ENCODE measurements at regions not wholly inside any gene's neighbourhood (a gene's known extent, or its start where the extent isn't known, plus 50 kb on each side); places are given as distances from the start of the nearest gene placed in this dataset.
"Not testable (repeated sequence)": the region's sequence is repeated elsewhere in the genome, so short reads cannot be mapped to it uniquely, and the experiment has no call there.

DNA sequence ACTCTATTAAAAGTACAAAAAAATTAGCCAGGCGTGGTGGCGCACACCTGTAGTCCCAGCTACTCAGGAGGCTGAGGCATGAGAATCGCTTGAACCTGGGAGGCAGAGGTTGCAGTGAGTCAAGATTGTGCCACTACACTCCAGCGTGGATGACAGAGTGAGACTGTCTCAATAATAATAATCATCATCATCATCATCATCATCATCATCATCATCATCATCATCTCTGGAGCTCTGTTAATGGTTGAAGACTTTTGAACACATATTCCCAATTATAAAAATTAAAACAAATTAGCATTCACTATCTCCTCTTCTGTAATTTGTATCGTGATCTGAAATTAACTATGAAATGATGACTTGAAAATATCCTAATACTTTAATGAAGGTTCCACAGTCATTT, 327.8 kb upstream of the TANK start:
- not testable (repeated sequence) for H3K36me3 ChIP-seq (ENCODE audit: control insufficient read depth, insufficient read depth, low read length); H3K4me3 ChIP-seq (ENCODE audit: low read length); DNase-seq; H3K27me3 ChIP-seq (ENCODE audit: control insufficient read depth, insufficient read depth, low read length); H3K9me3 ChIP-seq (ENCODE audit: control insufficient read depth, low read depth, low read length); H3K4me1 ChIP-seq (ENCODE audit: control insufficient read depth, insufficient read depth, low read length); H3K27ac ChIP-seq (ENCODE audit: low read length)
- 100% methylated on average over 1 of the region's 5 CpGs for WGBS (ENCODE audit: insufficient coverage, low lambda C conversion rate)

DNA sequence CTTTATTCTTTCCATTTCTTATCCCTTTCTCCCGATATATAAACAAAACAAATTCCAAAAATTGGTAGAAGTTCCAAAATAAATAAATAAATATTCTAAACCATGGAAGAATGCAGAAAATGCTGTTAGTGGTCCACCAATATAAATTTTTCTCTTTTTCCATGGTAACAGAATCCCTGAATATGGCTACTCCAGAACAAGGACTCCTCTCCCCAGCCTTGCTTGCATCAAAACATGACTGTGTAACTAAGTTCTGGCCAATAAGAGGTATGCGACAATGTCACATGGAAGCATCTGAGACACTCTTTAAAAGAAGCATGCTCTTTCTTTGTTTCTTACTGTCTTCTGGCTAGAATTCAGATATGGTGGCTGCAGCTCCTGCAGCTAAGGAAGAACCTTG, 325.1 kb upstream of the TANK start:
- no peaks in the 10 kb centered on the region for H3K27me3 ChIP-seq (ENCODE audit: control insufficient read depth, insufficient read depth, low read length)
- no peak overlapping the region for H3K27ac ChIP-seq (ENCODE audit: low read length)
- no peaks in the 10 kb centered on the region for H3K4me1 ChIP-seq (ENCODE audit: control insufficient read depth, insufficient read depth, low read length)
- no peak overlapping the region for H3K4me3 ChIP-seq (ENCODE audit: low read length)
- no peak for DNase-seq
- H3K9me3 ChIP-seq (ENCODE audit: control insufficient read depth, low read depth, low read length) = no peaks in the 10 kb centered on the region
- no peaks in the 10 kb centered on the region for H3K36me3 ChIP-seq (ENCODE audit: control insufficient read depth, insufficient read depth, low read length)
- WGBS (ENCODE audit: insufficient coverage, low lambda C conversion rate) = 31% methylated on average over 1 of the region's 2 CpGs

DNA sequence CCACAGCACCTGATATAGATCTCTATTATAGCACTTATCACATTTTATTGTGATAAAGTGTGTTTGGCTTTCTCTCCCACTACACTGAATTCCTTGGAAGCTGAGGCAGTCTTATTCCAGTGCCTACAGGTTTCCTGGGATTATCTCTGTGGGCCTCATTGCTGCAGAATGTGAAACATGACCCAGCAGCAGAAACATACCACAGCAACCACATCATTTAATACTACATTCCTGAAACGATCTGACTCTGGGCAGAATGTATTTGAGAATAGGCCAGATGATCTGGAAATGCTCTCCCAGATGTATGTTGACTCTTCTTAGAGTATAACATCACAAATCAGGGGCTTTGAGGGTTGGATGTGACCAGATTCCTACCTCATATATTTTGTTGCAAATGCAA, 323.5 kb upstream of the TANK start:
- H3K4me3 ChIP-seq (ENCODE audit: low read length) = no peak overlapping the region
- DNase-seq = peak; percentile 14 to 23
- H3K4me1 ChIP-seq (ENCODE audit: control insufficient read depth, insufficient read depth, low read length) = no peaks in the 10 kb centered on the region
- H3K27ac ChIP-seq (ENCODE audit: low read length) = peak overlapping the region; percentile 31
- H3K9me3 ChIP-seq (ENCODE audit: control insufficient read depth, low read depth, low read length) = no peaks in the 10 kb centered on the region
- no peaks in the 10 kb centered on the region for H3K27me3 ChIP-seq (ENCODE audit: control insufficient read depth, insufficient read depth, low read length)
- no CpG with 5 or more reads among the region's 1 CpG for WGBS (ENCODE audit: insufficient coverage, low lambda C conversion rate)
- no peaks in the 10 kb centered on the region for H3K36me3 ChIP-seq (ENCODE audit: control insufficient read depth, insufficient read depth, low read length)

- no peak for DNase-seq
- no peak overlapping the region for H3K27ac ChIP-seq (ENCODE audit: low read length)
- H3K9me3 ChIP-seq (ENCODE audit: control insufficient read depth, low read depth, low read length) = no peaks in the 10 kb centered on the region
- no peak overlapping the region for H3K4me3 ChIP-seq (ENCODE audit: low read length)
- H3K27me3 ChIP-seq (ENCODE audit: control insufficient read depth, insufficient read depth, low read length) = no peaks in the 10 kb centered on the region
- H3K4me1 ChIP-seq (ENCODE audit: control insufficient read depth, insufficient read depth, low read length) = no peaks in the 10 kb centered on the region
- no peaks in the 10 kb centered on the region for H3K36me3 ChIP-seq (ENCODE audit: control insufficient read depth, insufficient read depth, low read length)
Observed at GRCh38 chr2:160837416-160837815, 322.8 kb upstream of the TANK start.

DNA sequence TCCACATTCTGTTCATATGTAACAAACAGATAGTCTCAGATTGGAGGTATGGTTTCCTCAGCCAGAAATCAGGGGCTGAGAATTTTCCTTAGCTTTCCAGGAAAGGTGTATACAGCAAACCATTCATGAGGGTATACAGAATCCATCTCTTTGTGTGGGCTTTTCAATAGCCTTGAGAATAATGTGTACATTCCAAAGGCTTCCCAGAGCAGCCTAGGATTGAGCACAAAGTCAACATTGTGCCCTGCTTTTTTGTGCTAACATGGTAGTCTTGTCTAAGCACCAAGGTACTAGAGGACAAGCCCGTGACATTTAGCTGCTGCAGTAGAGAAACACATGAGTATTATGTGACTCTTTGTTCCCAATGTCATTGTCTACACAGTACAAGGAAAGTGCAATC, 322.1 kb upstream of the TANK start:
- Histone ChIP-seq H3K4me3 (ENCODE audit: low read length) (no peak overlapping the region), H3K27ac (ENCODE audit: low read length) (no peak overlapping the region), H3K4me1 (ENCODE audit: control insufficient read depth, insufficient read depth, low read length) (no peaks in the 10 kb centered on the region), H3K36me3 (ENCODE audit: control insufficient read depth, insufficient read depth, low read length) (no peaks in the 10 kb centered on the region), H3K9me3 (ENCODE audit: control insufficient read depth, low read depth, low read length) (no peaks in the 10 kb centered on the region), H3K27me3 (ENCODE audit: control insufficient read depth, insufficient read depth, low read length) (no peaks in the 10 kb centered on the region)
- no CpG with 5 or more reads among the region's 1 CpG for WGBS (ENCODE audit: insufficient coverage, low lambda C conversion rate)
- DNase-seq = no peak

GRCh38 chr2:160838691-160839090, 321.5 kb upstream of the TANK start:
- no peaks in the 10 kb centered on the region for H3K36me3 ChIP-seq (ENCODE audit: control insufficient read depth, insufficient read depth, low read length)
- no peaks in the 10 kb centered on the region for H3K4me1 ChIP-seq (ENCODE audit: control insufficient read depth, insufficient read depth, low read length)
- no peaks in the 10 kb centered on the region for H3K27me3 ChIP-seq (ENCODE audit: control insufficient read depth, insufficient read depth, low read length)
- WGBS (ENCODE audit: insufficient coverage, low lambda C conversion rate) = no CpG with 5 or more reads among the region's 4 CpGs
- H3K4me3 ChIP-seq (ENCODE audit: low read length) = no peak overlapping the region
- H3K27ac ChIP-seq (ENCODE audit: low read length) = no peak overlapping the region
- no peaks in the 10 kb centered on the region for H3K9me3 ChIP-seq (ENCODE audit: control insufficient read depth, low read depth, low read length)
- peak in 1 of 2 donors; percentile 57 for DNase-seq

- no CpG with 5 or more reads among the region's 4 CpGs for WGBS (ENCODE audit: insufficient coverage, low lambda C conversion rate)
- DNase-seq = no peak
- Histone ChIP-seq H3K27me3 (ENCODE audit: control insufficient read depth, insufficient read depth, low read length) (no peaks in the 10 kb centered on the region), H3K27ac (ENCODE audit: low read length) (no peak overlapping the region), H3K4me3 (ENCODE audit: low read length) (no peak overlapping the region), H3K4me1 (ENCODE audit: control insufficient read depth, insufficient read depth, low read length) (no peaks in the 10 kb centered on the region), H3K36me3 (ENCODE audit: control insufficient read depth, insufficient read depth, low read length) (no peaks in the 10 kb centered on the region), H3K9me3 (ENCODE audit: control insufficient read depth, low read depth, low read length) (no peaks in the 10 kb centered on the region)
Observed at GRCh38 chr2:160842286-160842685, 317.9 kb upstream of the TANK start.

- H3K4me3 ChIP-seq (ENCODE audit: low read length) = no peak overlapping the region
- no peak overlapping the region for H3K27ac ChIP-seq (ENCODE audit: low read length)
- H3K4me1 ChIP-seq (ENCODE audit: control insufficient read depth, insufficient read depth, low read length) = no peaks in the 10 kb centered on the region
- H3K27me3 ChIP-seq (ENCODE audit: control insufficient read depth, insufficient read depth, low read length) = no peaks in the 10 kb centered on the region
- H3K9me3 ChIP-seq (ENCODE audit: control insufficient read depth, low read depth, low read length) = no peaks in the 10 kb centered on the region
- WGBS (ENCODE audit: insufficient coverage, low lambda C conversion rate) = 80% methylated on average over 1 of the region's 2 CpGs
- DNase-seq = no peak
- H3K36me3 ChIP-seq (ENCODE audit: control insufficient read depth, insufficient read depth, low read length) = no peaks in the 10 kb centered on the region
Observed at GRCh38 chr2:160859096-160859495, 301.1 kb upstream of the TANK start.

GRCh38 chr2:160862226-160862625, 298.0 kb upstream of the TANK start:
- Histone ChIP-seq H3K27ac (ENCODE audit: low read length) (no peak overlapping the region), H3K27me3 (ENCODE audit: control insufficient read depth, insufficient read depth, low read length) (no peaks in the 10 kb centered on the region), H3K4me3 (ENCODE audit: low read length) (no peak overlapping the region), H3K36me3 (ENCODE audit: control insufficient read depth, insufficient read depth, low read length) (no peaks in the 10 kb centered on the region), H3K9me3 (ENCODE audit: control insufficient read depth, low read depth, low read length) (no peaks in the 10 kb centered on the region), H3K4me1 (ENCODE audit: control insufficient read depth, insufficient read depth, low read length) (no peaks in the 10 kb centered on the region)
- no CpG with 5 or more reads among the region's 2 CpGs for WGBS (ENCODE audit: insufficient coverage, low lambda C conversion rate)
- DNase-seq = no peak

- WGBS (ENCODE audit: insufficient coverage, low lambda C conversion rate) = 50% methylated on average over 1 of the region's 3 CpGs
- H3K9me3 ChIP-seq (ENCODE audit: control insufficient read depth, low read depth, low read length) = no peaks in the 10 kb centered on the region
- no peak overlapping the region for H3K4me3 ChIP-seq (ENCODE audit: low read length)
- DNase-seq = no peak
- no peaks in the 10 kb centered on the region for H3K27me3 ChIP-seq (ENCODE audit: control insufficient read depth, insufficient read depth, low read length)
- H3K4me1 ChIP-seq (ENCODE audit: control insufficient read depth, insufficient read depth, low read length) = no peaks in the 10 kb centered on the region
- no peaks in the 10 kb centered on the region for H3K36me3 ChIP-seq (ENCODE audit: control insufficient read depth, insufficient read depth, low read length)
- H3K27ac ChIP-seq (ENCODE audit: low read length) = no peak overlapping the region
Observed at GRCh38 chr2:160868891-160869290, 291.3 kb upstream of the TANK start.

DNA sequence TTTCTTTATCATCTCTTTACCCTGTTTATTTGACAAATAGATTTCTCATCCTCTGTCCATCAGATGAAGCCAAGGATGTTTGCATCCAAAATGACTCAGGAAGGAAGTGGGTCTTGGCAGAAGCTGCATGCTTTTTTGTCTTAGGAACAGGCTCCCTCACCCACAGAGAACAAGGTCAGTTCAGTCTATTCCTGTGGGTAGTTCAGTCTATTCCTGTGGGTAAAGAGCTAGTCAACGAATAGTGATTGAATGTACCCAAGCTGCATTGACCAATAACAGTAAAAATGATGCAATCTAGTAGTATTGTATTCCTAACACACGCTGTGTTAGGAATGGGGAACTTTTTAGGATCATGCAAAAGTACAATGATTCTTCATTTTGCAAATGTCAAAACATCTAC, 290.8 kb upstream of the TANK start:
- WGBS (ENCODE audit: insufficient coverage, low lambda C conversion rate) = 80% methylated on average over 1 of the region's 2 CpGs
- Histone ChIP-seq H3K27me3 (ENCODE audit: control insufficient read depth, insufficient read depth, low read length) (no peaks in the 10 kb centered on the region), H3K36me3 (ENCODE audit: control insufficient read depth, insufficient read depth, low read length) (no peaks in the 10 kb centered on the region), H3K4me1 (ENCODE audit: control insufficient read depth, insufficient read depth, low read length) (no peaks in the 10 kb centered on the region), H3K9me3 (ENCODE audit: control insufficient read depth, low read depth, low read length) (no peaks in the 10 kb centered on the region), H3K4me3 (ENCODE audit: low read length) (no peak overlapping the region), H3K27ac (ENCODE audit: low read length) (no peak overlapping the region)
- no peak for DNase-seq

Data from large intestine (tissue), 3 donors.